Tibial artery (tissue), 4 donors: ENCODE measurements at regions not wholly inside any gene's neighbourhood (a gene's known extent, or its start where the extent isn't known, plus 50 kb on each side); places are given as distances from the start of the nearest gene placed in this dataset.

ENCODE experiments used
- DNase-seq, 2 donors: peaks; one replicate each; pipeline ENCODE4 v3.0.0-alpha.2; 2019
- H3K27ac ChIP-seq, 2 donors: fragments of 200-600 bp; sonication (generic) in 1 of 2; 1 replicate in 1 of 2; 2 replicates in 1 of 2; pipeline ENCODE4 v1.5.1; 2018 to 2019; ENCODE audit warnings: mild to moderate bottlenecking in 1 of 2
- H3K27me3 ChIP-seq, 2 donors: fragments of 200-600 bp; sonication (generic) in 1 of 2; one replicate each; pipeline versions ENCODE4 v1.5.1 to v1.6.0; 2016 to 2019
- H3K36me3 ChIP-seq, 3 donors: fragments of 200-600 bp; sonication (generic) in 2 of 3; one replicate each; pipeline ENCODE4 v1.5.1; 2016 to 2019; ENCODE audit warnings: mild to moderate bottlenecking in 2 of 3
- H3K4me1 ChIP-seq, 4 donors: fragments of 200-600 bp; sonication (generic) in 2 of 4; 1 replicate in 3 of 4; 2 replicates in 1 of 4; pipeline ENCODE4 v1.5.1; 2016 to 2019
- H3K4me3 ChIP-seq, 2 donors: fragments of 200-600 bp; sonication (generic) in 1 of 2; 1 replicate in 1 of 2; 2 replicates in 1 of 2; pipeline ENCODE4 v1.5.1; 2018 to 2019; ENCODE audit warnings: mild to moderate bottlenecking in 2 of 2
- H3K9me3 ChIP-seq, 3 donors: fragments of 200-600 bp; sonication (generic) in 1 of 3; one replicate each; pipeline ENCODE4 v1.5.1; 2016 to 2019
- intact Hi-C: fragments of 100-400 bp; cut with DNase I; formaldehyde crosslinking; loops from one replicate; pipeline ENCODE4 v1.15.0; 2023; ENCODE audit warnings: low total_unique reads
- TF ChIP-seq, protein P1 (sequence below), 2 experiments: fragments of 200-600 bp in 1 of 2; fragments of 450-650 bp in 1 of 2; IDR thresholded peaks; one replicate each; pipeline ENCODE4 v1.5.1; 2017 to 2019; ENCODE audit warnings: antibody characterized with exemption in 2 of 2, mild to moderate bottlenecking in 1 of 2, moderate library complexity in 1 of 2

DNA sequence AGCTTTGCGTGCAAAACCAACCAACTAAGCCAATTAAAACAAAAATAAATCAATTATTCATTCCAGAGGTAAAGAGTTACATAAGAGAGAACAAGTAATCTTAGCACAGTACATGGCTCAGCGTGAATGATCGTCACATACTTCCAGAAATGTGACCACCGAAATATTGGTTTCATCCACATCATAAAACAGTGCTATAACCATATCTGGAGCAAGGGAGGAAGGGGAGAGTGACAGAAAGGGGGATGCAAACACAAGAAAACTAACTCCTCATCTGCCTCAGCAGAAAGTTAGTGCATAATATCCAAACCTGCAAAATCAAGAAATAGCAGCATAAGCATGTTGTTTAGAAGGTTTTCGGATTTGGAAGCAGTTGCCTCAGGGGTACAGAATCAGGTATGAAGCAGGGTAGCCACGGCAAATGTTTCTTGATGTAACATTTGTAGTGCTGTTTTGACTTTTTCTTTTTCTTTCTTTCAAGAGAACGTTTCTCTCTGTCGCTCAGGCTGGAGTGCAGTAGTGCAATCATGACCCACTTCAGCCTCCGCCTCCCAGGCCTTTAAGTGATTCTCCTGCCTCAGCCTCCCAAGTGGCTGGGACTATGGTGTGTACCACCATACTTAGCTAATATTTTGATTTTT, 93.9 kb upstream of the EGLN3 start:
- TF ChIP-seq, protein P1, sequence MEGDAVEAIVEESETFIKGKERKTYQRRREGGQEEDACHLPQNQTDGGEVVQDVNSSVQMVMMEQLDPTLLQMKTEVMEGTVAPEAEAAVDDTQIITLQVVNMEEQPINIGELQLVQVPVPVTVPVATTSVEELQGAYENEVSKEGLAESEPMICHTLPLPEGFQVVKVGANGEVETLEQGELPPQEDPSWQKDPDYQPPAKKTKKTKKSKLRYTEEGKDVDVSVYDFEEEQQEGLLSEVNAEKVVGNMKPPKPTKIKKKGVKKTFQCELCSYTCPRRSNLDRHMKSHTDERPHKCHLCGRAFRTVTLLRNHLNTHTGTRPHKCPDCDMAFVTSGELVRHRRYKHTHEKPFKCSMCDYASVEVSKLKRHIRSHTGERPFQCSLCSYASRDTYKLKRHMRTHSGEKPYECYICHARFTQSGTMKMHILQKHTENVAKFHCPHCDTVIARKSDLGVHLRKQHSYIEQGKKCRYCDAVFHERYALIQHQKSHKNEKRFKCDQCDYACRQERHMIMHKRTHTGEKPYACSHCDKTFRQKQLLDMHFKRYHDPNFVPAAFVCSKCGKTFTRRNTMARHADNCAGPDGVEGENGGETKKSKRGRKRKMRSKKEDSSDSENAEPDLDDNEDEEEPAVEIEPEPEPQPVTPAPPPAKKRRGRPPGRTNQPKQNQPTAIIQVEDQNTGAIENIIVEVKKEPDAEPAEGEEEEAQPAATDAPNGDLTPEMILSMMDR (IDR thresholded peaks at IDR 0.05) = no peak
- H3K9me3 ChIP-seq = no peaks in the 10 kb centered on the region
- no peaks in the 10 kb centered on the region for H3K4me1 ChIP-seq
- no peak overlapping the region for H3K27ac ChIP-seq
- no peak overlapping the region for H3K4me3 ChIP-seq
- H3K27me3 ChIP-seq = no peaks in the 10 kb centered on the region
- no peak for DNase-seq
- intact Hi-C loops = no loop called here
- no peaks in the 10 kb centered on the region for H3K36me3 ChIP-seq

DNA sequence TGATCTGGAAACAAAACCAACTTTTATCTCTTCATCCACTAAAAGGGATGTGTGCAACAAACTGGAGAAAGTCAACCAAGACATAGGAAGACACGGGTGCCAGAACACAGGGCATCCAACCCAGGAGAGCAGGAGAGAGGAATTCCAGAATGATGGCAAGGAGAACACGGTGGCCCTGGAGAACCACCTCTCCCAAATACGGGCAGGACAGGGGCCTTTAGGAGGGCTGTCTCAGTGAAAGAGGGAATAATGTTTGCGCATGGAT, 93.4 kb upstream of the EGLN3 start:
- H3K27ac ChIP-seq = no peak overlapping the region
- TF ChIP-seq, protein P1 (IDR thresholded peaks at IDR 0.05) = no peak

DNA sequence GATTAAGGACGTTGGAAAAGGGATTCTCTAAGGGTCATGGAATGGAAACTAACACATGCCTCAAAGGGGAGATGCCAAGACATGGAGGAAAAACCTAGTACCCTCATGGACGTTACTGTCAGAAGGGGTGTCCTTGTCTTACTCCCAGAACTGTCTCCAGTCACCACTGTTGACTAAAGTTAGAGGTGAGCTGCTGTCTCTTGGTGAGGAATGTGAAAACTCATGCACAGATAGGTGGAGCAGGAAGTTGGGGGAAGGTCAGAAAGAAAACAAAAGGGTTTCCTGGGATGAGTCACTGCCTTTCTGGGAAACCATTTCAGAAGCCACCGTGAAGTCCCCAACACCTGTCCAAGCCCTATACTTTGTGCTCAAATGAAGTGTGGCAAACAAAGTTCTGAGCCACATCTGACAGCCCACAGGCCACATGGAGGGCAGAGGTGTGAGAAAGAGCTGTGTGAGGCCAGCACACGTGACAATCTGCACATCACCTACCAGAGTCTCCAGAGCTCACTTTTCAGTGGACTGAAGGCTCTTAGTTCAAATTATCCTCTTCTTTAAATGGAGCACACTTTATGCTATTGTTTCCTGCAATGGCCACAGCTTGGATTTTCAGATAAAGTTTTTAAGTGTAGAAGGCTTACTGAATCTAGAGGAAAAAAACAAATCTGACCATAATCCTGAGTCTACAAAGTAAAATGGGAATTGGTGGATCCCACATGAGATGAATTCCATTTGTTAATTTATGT, 92.9 kb upstream of the EGLN3 start:
- intact Hi-C loops = no loop called here
- DNase-seq = no peak
- Histone ChIP-seq H3K9me3 (no peaks in the 10 kb centered on the region), H3K27me3 (no peaks in the 10 kb centered on the region), H3K36me3 (no peaks in the 10 kb centered on the region), H3K4me3 (no peak overlapping the region), H3K4me1 (no peaks in the 10 kb centered on the region), H3K27ac (no peak overlapping the region)
- TF ChIP-seq, protein P1 (IDR thresholded peaks at IDR 0.05) = no peak

More for the DNA sequence above, 93.4 kb upstream of the EGLN3 start:
- Histone ChIP-seq H3K9me3 (no peaks in the 10 kb centered on the region), H3K36me3 (no peaks in the 10 kb centered on the region), H3K4me1 (no peaks in the 10 kb centered on the region), H3K27me3 (no peaks in the 10 kb centered on the region), H3K4me3 (no peak overlapping the region)
- intact Hi-C loops = no loop called here
- DNase-seq = no peak

DNA sequence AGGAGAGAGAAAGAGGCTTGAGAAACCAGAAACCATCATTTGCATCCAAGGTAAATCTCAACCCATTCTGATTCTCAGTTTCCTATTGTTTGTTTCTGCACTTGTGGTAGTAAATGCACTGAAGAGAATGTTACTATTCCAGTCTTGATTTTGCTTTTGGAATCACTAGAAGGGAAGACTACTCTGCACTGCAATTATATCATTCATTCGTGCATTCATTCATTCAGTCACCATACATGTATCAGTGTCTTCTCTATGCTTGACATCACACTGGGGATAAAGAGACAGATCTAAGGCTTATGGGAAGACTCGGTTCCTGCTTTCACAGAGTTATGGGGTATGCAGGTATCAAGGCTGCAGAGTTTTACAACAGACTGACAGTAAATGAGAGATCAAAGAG, 90.3 kb upstream of the EGLN3 start:
- DNase-seq = no peak
- TF ChIP-seq, protein P1 (IDR thresholded peaks at IDR 0.05) = no peak
- H3K4me1 ChIP-seq = no peaks in the 10 kb centered on the region
- no peaks in the 10 kb centered on the region for H3K27me3 ChIP-seq
- intact Hi-C loops = no loop called here
- no peaks in the 10 kb centered on the region for H3K9me3 ChIP-seq
- no peak overlapping the region for H3K27ac ChIP-seq
- no peak overlapping the region for H3K4me3 ChIP-seq
- H3K36me3 ChIP-seq = no peaks in the 10 kb centered on the region

DNA sequence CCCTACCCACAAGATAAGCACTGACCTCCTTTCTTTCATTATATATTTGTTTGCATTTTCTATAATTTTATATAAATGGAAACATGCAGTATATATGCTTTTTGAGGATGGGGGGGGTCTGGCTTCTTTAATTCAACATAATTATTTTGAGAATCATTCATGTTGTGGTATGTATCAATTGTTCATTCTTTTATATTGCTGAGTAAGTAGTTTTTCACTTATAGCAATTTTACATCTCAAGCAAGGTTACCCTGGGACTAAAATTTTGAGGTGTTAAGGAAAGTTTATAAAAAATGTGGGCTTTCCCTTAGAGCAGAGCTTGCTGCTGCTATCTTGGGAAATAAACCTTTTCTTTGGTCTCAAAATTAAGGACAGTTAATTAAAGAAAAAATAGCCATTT, 89.9 kb upstream of the EGLN3 start:
- Histone ChIP-seq H3K4me1 (no peaks in the 10 kb centered on the region), H3K4me3 (no peak overlapping the region), H3K27ac (no peak overlapping the region), H3K9me3 (no peaks in the 10 kb centered on the region), H3K36me3 (no peaks in the 10 kb centered on the region), H3K27me3 (no peaks in the 10 kb centered on the region)
- TF ChIP-seq, protein P1 (IDR thresholded peaks at IDR 0.05) = no peak
- intact Hi-C loops = no loop called here
- DNase-seq = no peak
